OCI-LY1 (cell line): ENCODE measurements at regions not wholly inside any gene's neighbourhood (a gene's known extent, or its start where the extent isn't known, plus 50 kb on each side); places are given as distances from the start of the nearest gene placed in this dataset.

Experiments used
- H2AFZ ChIP-seq: fragments of 200-600 bp; sonication (generic), shearing (Covaris generic); 2 replicates; pipeline ENCODE4 v1.6.0; 2014; ENCODE audit warnings: antibody characterized with exemption, mild to moderate bottlenecking, low read length
- H3F3A ChIP-seq: fragments of 200-600 bp; sonication (generic), shearing (Covaris generic); 2 replicates; pipeline ENCODE4 v1.6.0; 2014; ENCODE audit warnings: mild to moderate bottlenecking, antibody characterized with exemption, low read length, moderate library complexity; ENCODE audit not compliant: insufficient read depth
- H3K27ac ChIP-seq: fragments of 200-600 bp; sonication (generic); 2 replicates; pipeline ENCODE4 v1.5.1; 2014; ENCODE audit warnings: low read length, mixed run types, mild to moderate bottlenecking, low read depth; ENCODE audit not compliant: poor library complexity, severe bottlenecking
- H3K27me3 ChIP-seq: fragments of 200-600 bp; sonication (generic); 2 replicates; pipeline ENCODE4 v1.6.0; 2014; ENCODE audit warnings: antibody characterized with exemption, mild to moderate bottlenecking, low read length, moderate library complexity; ENCODE audit not compliant: insufficient read depth
- H3K36me3 ChIP-seq: fragments of 200-600 bp; sonication (generic); 2 replicates; pipeline ENCODE4 v1.6.1; 2014; ENCODE audit warnings: mild to moderate bottlenecking, antibody characterized with exemption, low read length, moderate library complexity, mixed read lengths; ENCODE audit not compliant: insufficient read depth
- H3K4me1 ChIP-seq: fragments of 200-600 bp; sonication (generic); 2 replicates; pipeline ENCODE4 v1.5.1; 2014; ENCODE audit warnings: mild to moderate bottlenecking, low read length, moderate library complexity; ENCODE audit not compliant: insufficient read depth, severe bottlenecking
- H3K4me2 ChIP-seq: fragments of 200-600 bp; sonication (generic), shearing (Covaris generic); 2 replicates; pipeline ENCODE4 v1.6.1; 2014; ENCODE audit warnings: low read length
- H3K4me3 ChIP-seq: fragments of 200-600 bp; sonication (generic); 2 replicates; pipeline ENCODE4 v1.5.1; 2014; ENCODE audit warnings: low read length, low read depth, mild to moderate bottlenecking, mixed read lengths; ENCODE audit not compliant: poor library complexity, severe bottlenecking
- H3K79me2 ChIP-seq: fragments of 200-600 bp; shearing (Covaris generic); 2 replicates; pipeline ENCODE4 v1.6.1; 2016; ENCODE audit warnings: mixed run types, low read length, mixed read lengths; ENCODE audit not compliant: insufficient read depth
- H3K9ac ChIP-seq: fragments of 200-600 bp; sonication (generic), shearing (Covaris generic); 2 replicates; pipeline ENCODE4 v1.6.1; 2014; ENCODE audit warnings: mild to moderate bottlenecking, low read length, mixed read lengths
- H3K9me2 ChIP-seq: fragments of 200-600 bp; sonication (generic), shearing (Covaris generic); 2 replicates; pipeline ENCODE4 v1.6.1; 2014; ENCODE audit warnings: low read depth, mild to moderate bottlenecking, low read length, mixed read lengths
- H3K9me3 ChIP-seq: fragments of 200-600 bp; shearing (Covaris generic); 2 replicates; pipeline ENCODE4 v1.6.1; 2014; ENCODE audit warnings: low read length, mixed read lengths
- H4K20me1 ChIP-seq: fragments of 200-600 bp; sonication (generic), shearing (Covaris generic); 2 replicates; pipeline ENCODE4 v1.6.0; 2016; ENCODE audit warnings: mild to moderate bottlenecking, low read length; ENCODE audit not compliant: insufficient read depth
- CTCF ChIP-seq: fragments of 200-600 bp; sonication (generic), shearing (Covaris generic); IDR thresholded peaks from 2 replicates; pipeline ENCODE4 v1.5.1; 2017; ENCODE audit warnings: mild to moderate bottlenecking, antibody characterized with exemption, low read length, moderate library complexity, mixed read lengths
- EZH2 ChIP-seq: fragments of 200-600 bp; sonication (generic), shearing (Covaris generic); IDR thresholded peaks from 2 replicates; pipeline ENCODE4 v1.8.0; 2017; ENCODE audit warnings: borderline replicate concordance, mixed run types, mild to moderate bottlenecking, antibody characterized with exemption, low read length, moderate library complexity, mixed read lengths

GRCh38 chr6:106903299-106903698 is 71.2 kb downstream of the CD24 start:
- Histone ChIP-seq H4K20me1 (no peaks in the 10 kb centered on the region), H3K27ac (no peak overlapping the region), H3K9me2 (no peaks in the 10 kb centered on the region), H3K9me3 (peaks cover 17% of the 10 kb centered on the region; the same call in 1 of the 2 replicates), H3K4me1 (no peaks in the 10 kb centered on the region), H3F3A (no peaks in the 10 kb centered on the region), H3K79me2 (no peaks in the 10 kb centered on the region), H3K9ac (no peak overlapping the region), H3K4me2 (no peak overlapping the region), H3K27me3 (no peaks in the 10 kb centered on the region), H2AFZ (no peak overlapping the region), H3K36me3 (no peaks in the 10 kb centered on the region), H3K4me3 (no peak overlapping the region)
- no peak for TF ChIP-seq CTCF
- TF ChIP-seq EZH2: no peak

GRCh38 chr6:106901062-106901461 is 73.5 kb downstream of the CD24 start:
- H3K27me3 ChIP-seq: no peaks in the 10 kb centered on the region
- H3K4me1 ChIP-seq: no peaks in the 10 kb centered on the region
- H2AFZ ChIP-seq: no peak overlapping the region
- H4K20me1 ChIP-seq: no peaks in the 10 kb centered on the region
- H3F3A ChIP-seq: no peaks in the 10 kb centered on the region
- H3K27ac ChIP-seq: no peak overlapping the region
- no peaks in the 10 kb centered on the region for H3K79me2 ChIP-seq
- H3K9ac ChIP-seq: no peak overlapping the region
- H3K9me3 ChIP-seq: peaks cover 17% of the 10 kb centered on the region; the same call in 1 of the 2 replicates
- no peak for TF ChIP-seq CTCF
- TF ChIP-seq EZH2: no peak
- no peaks in the 10 kb centered on the region for H3K9me2 ChIP-seq
- H3K4me2 ChIP-seq: no peak overlapping the region
- H3K36me3 ChIP-seq: no peaks in the 10 kb centered on the region
- H3K4me3 ChIP-seq: no peak overlapping the region

GRCh38 chr6:106899697-106900096 is 74.8 kb downstream of the CD24 start:
- H4K20me1 ChIP-seq: no peaks in the 10 kb centered on the region
- H3K27ac ChIP-seq: no peak overlapping the region
- H3K9me2 ChIP-seq: no peaks in the 10 kb centered on the region
- H3K4me2 ChIP-seq: no peak overlapping the region
- no peaks in the 10 kb centered on the region for H3K4me1 ChIP-seq
- H3K36me3 ChIP-seq: no peaks in the 10 kb centered on the region
- H3K79me2 ChIP-seq: no peaks in the 10 kb centered on the region
- H3K4me3 ChIP-seq: no peak overlapping the region
- no peaks in the 10 kb centered on the region for H3F3A ChIP-seq
- no peak overlapping the region for H2AFZ ChIP-seq
- no peaks in the 10 kb centered on the region for H3K27me3 ChIP-seq
- H3K9ac ChIP-seq: no peak overlapping the region
- peaks cover 17% of the 10 kb centered on the region; the same call in 1 of the 2 replicates for H3K9me3 ChIP-seq
- no peak for TF ChIP-seq CTCF
- TF ChIP-seq EZH2: no peak
